HG03108 (cell line): ENCODE measurements at regions not wholly inside any gene's neighbourhood (a gene's known extent, or its start where the extent isn't known, plus 50 kb on each side); places are given as distances from the start of the nearest gene placed in this dataset.
"Not testable (repeated sequence)": the region's sequence is repeated elsewhere in the genome, so short reads cannot be mapped to it uniquely, and the experiment has no call there.

Experiments used
- ATAC-seq: cut with Tn5 transposase; IDR thresholded peaks from one replicate; pipeline ENCODE4 v1.9.1; 2021; ENCODE audit warnings: moderate library complexity; ENCODE audit not compliant: unreplicated experiment

DNA sequence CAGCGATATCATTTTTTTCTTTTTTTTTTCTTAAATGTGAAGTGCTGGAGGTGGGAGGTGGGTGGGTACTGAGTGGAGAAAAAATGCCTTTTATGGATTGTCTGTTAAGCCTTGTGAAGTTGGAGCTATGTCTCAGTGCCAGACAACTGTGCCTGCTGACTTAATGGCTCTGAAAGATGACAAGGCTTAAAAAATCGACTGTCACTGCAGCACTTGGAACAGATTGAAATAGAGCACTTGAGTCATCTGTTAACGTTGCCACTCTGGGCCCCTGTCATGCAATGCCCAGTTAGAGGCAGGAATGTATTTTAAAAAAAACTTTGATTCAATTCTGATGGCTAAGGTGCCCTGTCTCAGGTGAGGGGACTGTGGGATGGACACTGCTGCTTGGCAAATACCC lies 108.2 kb upstream of the HS3ST2 start:
- ATAC-seq, result no peak

DNA sequence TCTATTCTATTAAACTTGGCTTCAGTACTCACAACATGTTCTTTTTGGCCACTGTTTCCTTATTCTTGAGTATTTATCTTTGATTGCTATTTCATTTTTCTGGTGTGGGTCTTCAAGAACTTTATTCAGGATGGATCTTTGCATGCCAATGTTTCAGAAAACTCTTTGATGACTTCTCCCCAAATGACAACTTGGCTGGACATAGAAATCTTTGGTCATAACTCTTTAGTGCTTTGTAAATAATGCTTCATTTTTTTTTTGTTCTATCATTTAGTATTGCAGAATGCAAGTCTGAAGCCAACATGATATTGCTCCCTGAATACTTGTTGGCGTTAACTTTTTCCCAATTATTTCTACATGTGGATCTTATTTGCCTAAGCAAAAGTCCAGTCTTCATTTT lies 103.6 kb upstream of the HS3ST2 start:
- ATAC-seq, result no peak

DNA sequence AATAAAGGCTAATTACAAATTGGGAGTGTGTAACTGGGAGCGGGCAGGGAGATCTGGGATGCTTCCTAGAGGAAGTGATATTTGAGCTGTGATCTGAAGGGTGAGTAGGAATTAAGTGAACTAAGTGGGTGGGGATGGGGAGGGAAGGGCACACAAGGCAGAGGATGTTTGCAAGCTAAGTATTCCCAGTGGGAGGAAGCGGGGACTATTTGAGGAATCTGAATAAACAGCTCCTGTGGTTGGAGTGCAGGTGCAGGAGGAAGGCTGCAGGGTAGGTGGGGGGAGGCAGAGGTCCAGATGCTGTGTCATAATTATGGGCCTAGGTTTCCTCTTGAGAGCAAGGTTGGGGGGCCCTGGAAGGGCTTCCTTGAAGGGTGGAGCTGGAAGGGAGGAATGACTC lies 102.1 kb upstream of the HS3ST2 start:
- no peak for ATAC-seq

DNA sequence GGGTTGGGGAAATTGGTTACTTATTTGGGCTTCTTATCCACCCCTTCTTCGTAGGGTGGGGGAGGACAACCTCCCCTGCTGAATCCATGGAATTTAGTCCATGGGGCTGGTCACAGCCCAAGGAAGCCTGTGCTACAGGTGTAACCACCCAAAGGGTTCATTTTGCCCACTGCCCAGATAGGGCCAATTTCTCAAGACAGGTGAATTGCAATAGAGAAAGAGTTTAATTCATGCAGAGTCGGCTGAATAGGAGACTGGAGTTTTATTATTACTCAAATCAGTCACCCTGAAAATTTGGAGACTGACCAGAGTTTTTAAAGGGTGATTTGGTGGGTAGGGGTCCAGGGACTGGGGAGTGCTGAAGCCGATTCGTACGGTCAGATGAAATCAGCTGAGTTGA lies 101.5 kb upstream of the HS3ST2 start:
- ATAC-seq, result no peak

DNA sequence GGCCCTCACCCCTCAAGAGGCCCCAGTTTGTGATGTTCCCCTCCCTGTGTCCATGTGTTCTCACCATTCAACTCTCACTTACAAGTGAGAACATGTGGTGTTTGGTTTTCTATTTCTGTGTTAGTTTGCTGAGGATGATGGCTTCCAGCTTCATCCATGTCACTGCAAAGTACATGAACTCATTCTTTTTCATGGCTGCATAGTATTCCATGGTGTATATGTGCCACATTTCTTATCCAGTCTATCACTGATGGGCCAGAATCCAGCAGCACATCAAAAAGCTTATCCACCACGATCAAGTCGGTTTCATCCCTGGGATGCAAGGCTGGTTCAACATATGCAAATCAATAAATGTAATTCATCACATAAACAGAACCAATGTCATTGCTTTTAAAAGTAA lies 95.4 kb upstream of the HS3ST2 start:
- ATAC-seq, result not testable (repeated sequence)

DNA sequence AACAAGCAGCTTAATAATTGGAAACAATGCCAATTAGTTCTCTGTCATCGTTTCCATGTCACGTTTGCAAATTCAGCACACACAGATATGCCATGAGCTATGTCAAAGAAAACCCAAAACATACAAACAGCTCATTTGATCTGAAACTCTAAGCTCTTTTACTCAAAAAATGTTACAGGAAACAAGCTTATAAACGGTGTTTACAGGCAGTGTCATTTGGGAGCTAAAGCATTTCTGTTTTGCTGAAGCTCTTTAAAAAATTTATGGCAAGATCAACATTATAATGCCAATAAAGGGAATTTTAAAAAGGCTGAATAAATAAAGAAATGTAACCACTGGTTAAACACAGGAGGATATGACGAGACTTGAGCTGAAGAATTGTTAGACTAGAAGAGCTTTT lies 94.0 kb upstream of the HS3ST2 start:
- ATAC-seq, result no peak

DNA sequence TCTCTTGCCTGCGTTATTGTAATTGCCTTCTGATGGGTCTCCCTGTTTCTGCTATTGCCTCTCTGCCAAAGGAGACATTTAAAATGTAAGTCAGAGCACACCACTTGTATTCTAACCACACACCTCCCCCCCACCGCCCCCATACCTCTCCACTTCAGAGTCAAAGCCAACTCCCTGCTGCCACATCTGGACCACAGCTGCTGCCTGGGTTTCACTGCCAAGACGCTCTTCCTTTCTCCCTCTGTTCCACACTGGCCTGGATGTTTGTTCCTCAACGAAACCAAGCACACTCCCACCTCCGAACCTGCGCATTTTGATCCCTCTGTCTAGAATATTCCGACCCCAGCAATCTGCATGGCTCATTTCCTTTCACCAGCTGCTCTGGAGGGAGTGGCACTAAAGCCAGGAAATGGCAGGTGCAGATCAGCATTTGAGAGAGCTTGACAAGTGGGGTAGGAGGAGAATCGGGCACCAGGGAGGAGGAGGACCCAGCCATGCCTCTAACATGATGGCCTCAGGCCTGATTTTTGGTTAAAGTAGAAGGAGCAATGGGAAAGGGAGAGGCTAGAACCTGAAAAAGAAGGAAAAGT lies 92.4 kb upstream of the HS3ST2 start:
- ATAC-seq, result no peak

DNA sequence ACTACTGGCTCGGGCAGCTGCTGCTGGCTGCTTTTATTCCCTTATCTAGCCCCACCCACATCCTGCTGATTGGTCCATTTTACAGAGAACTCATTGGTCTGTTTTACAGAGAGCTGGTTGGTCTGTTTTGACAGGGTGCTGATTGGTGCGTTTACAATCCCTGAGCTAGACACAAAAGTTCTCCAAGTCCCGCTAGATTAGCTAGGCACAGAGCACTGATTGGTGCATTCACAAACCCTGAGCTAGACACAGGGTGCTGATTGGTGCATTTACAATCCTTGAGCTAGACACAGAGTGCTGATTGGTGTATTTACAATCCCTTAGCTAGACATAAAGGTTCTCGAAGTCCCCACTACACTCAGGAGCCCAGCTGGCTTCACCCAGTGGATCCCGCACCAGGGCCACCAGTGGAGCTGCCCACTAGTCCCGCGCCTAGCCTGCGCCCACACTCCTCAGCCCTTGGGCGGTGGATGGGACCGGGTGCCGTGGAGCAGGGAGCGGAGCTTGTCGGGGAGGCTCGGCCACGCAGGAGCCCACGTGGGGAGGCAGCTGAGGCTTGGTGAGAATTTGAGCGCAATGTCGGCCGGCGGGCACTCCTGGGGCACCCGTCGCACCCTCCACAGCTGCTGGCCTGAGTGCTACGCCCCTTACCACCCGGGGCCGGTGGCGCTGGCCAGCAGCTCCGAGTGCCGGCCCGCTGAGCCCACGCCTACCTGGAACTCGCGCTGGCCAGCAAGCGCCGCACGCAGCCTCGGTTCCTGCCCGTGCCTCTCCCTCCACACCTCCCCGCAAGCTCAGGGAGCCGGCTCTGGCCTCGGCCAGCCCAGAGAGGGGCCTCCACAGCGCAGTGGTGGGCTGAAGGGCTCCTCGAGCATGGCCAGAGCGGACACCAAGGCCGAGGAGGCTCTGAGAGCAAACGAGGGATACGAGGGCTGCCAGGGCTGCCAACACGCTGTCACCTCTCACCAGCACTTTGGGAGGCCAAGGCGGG lies 91.1 kb upstream of the HS3ST2 start:
- not testable (repeated sequence) for ATAC-seq

DNA sequence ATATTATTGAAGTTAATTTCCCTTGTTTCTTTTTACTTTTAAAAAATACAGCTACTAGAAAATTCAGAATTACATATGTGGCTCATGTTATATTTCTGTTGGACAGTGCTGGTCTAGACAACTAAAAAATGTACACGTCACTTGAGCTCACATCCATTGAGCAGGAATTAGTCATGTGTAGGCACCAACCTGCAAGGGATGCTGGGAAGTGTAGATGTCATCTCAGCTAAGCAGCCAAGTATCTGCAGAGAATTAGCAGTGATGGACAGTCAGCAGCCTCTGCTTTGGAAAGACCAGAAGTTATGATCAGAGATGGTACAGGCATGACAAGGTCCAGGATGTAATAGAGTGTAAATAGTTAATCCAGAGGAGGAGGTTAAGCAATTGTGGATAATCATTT lies 87.1 kb upstream of the HS3ST2 start:
- ATAC-seq, result no peak

DNA sequence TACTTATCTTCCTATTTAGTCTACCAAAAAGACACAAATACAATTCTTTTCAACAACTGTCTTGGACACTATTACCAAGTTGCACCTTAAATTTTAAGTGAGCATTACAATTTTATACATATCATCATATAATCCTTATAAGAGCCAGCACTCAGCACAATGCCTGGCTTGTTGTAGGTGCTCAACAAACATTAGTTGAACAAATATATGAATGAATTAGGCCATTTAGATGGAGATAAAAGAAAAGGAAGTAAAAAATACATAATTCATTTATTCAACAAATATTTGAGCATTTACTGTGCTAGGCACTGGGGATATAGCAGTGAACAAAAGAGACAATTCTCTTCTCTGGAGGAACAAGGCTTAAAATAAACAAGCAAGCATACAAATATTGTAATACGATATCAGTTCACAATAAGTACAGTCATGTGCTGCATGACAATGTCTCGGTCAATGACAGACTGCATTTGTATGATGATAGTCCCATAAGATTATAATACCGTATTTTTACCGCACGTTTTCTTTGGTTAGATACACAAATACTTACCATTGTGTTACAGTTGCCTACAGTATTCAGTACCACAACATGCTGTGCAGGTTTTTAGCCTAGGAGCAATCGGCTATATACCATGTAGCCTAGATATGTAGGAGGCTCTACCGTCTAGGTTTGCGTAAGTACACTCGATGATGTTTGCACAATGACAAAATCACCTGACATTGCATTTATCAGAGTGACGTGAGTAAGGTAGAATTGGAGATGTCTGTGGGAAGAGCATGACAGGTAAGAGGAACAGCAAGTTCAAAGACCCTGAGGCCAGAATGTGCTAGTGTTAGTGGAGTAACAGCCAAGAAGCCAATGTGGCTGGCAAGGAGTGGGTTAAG lies 86.4 kb upstream of the HS3ST2 start:
- ATAC-seq, result no peak

DNA sequence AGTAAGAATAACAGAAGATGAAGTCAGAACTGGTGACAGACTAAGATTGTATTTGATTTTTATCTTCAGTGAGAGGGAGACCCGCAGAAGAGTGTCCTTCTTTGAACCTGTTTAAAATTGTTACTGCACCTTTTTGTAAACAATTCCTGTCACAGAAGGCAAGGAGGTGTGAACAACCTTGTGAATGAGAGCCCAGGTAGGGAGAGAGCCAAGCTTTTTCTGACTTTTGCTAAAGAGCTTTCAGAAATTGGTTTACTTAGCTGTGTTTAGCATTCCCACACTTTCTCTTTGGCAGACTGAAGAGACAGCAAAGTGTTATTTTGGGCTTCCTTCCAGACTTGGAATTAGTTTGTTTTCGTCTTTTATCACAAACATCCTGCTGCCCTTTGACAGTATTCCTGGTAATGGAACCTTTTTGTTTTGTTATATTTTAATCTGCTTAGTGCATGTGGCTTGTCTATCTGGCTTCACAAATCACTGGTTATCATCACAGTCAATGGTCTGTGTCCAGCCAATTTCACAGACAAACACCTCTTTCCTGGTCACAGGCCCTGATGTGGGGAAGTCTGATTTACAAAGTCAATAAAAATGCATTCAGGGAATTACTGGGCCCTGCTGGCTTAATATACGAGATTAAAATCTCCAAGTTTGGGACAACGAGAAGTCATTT lies 85.7 kb upstream of the HS3ST2 start:
- ATAC-seq, result no peak

DNA sequence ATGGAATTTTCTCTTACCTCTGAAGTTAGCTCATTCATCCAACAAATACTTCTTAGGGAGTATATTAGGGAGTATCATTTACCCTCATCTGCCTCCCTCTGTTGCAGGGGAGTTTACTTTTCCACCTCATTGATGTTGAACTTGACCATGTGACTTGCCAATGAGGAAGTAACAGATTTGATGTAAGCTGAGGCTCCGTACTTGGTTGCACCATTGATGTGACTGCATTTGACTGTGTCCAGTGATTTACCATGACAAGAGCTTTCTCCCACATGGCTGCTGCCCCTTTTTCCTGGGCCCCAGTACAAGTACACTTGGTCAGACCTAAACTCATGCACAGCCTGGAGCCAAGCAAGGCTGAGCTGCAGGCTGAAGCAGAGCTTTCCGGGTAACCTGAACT lies 81.6 kb upstream of the HS3ST2 start:
- ATAC-seq, result no peak

DNA sequence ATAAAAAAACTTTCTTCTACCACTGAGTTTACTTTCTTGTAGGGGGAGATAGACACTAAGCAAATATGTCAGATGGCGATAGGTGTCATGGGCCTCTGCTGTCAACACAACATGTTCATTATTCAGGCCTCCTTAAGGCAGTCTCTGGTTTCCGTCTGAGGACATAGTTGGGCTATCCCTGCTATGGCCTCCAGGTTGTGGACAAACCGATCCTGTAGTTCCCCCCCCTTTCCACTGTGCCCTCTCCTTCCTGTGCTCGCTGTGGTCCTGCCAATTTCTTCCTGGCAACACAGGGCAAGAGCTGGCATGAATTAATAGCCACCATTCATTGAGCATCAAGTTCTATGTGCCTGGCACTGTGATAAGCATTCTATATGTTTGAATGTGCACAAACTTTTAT lies 81.0 kb upstream of the HS3ST2 start:
- no peak for ATAC-seq

DNA sequence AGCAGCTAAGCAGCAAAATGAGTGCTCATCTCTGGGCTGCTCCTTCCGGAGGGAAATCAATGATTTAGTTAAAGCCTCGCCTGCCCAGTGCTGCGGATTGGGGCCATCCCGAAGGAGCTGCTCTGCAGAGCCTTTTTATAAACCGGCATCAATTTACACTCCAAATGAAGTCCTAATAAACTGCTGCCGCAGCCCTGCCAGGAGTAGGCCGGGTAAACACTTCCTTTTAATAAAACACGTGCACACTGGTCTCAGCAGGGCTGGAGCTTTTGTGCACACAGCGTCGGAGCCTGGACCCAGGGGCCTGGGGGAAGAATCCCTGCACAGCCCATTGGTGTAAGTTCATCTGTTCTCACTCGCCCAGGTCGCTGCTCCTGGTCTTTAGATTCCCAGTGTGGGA lies 79.6 kb upstream of the HS3ST2 start:
- ATAC-seq, result no peak

DNA sequence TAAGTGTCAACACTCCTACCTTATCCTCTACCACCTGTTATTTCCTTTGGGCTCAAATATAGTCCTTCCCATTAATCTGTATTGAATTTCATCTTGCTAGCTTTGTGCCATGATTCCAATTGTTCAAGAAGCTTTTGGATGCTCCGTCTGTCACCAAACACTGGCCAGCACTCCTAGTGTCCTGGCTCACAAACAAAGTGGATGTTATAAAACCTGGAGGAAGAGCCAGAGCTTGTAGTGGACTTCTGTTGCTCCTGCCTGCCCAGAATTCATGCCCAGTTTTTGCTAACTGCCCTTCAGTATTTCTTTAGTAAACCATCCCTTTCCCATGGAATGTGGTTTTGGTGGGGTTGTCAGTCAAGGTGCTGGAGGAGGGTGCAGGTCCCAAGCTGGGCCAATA lies 77.2 kb upstream of the HS3ST2 start:
- ATAC-seq, result no peak

DNA sequence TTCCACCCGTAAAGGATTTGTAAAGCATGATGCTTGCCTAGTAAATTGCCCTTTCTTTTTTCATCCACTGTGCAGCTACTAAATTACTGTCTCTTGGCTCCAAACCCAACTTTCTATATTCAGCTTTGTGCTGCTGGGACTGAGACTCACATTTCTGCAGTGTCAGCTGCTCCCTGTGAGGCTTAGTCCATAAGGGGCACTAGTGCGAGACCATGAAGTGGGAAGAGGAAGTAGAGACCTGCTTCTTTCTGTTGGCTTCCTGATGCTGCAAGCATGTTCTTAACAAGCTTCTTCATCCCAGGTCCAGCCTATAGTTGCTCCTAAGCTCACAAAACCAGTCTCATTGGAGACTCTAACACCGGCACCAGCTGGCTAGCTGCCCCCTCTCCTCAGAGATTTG lies 74.9 kb upstream of the HS3ST2 start:
- no peak for ATAC-seq

DNA sequence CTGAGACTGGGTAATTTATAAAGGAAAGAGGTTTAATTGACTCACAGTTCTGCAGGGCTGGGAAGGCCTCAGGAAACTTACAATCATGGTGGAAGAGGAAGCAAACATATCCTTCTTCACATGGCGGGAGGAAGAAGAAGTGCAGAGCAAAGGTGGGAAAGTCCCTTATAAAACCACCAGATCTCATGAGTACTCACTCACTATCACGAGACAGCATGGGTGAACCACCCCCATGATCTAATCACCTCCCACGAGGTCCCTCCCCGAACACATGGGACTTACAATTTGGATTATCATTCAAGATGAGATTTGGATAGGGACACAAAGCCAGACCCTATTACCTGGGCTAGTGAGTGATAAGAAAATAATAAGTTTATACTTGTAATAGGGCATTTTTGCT lies 70.6 kb upstream of the HS3ST2 start:
- no peak for ATAC-seq

DNA sequence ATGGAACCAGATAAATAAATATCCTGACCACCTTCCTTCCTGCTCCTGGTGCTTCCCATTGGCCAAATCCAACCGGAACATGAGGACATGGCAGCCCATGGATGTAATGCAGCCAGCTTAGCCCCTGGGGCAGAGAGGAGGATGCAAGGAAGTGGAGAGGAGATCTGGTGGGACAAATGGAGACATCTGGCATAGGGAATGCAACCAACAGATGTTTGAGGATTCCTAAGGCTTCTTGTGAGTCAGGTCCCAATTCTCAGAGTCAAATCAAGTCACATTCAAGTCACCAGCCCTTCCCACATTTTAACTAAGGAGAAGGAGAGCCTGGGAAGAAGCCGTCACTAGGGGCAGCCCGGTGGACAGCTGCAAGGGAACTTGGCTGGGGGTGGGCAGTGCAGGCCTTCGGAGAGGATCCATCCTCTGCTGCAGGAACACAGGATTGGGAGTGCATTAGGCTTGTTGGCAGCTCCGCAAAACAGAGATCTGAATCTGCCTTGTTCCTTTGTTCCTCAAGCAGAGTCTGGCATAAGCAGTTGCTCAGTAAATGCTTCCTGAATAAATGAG lies 62.8 kb upstream of the HS3ST2 start:
- ATAC-seq, result no peak

DNA sequence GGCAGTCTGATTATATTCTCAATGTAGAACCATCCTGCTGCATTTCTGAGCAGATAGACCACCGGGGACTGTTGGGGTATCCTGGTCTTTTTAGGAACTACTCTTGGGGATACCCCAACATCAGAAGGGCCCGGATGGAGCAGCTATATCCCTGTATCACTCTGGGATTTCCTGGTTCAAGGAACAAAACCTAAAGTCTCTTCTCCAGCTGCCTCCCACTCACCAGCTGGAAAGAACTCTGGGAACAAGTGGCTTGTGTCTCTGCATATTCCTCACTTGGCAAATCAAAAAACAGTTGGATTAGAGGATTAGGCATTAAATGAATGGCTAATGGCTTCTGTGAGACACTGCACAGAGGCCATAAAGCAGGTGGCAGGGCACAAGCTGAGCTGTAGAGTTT lies 62.3 kb upstream of the HS3ST2 start:
- ATAC-seq, result no peak

DNA sequence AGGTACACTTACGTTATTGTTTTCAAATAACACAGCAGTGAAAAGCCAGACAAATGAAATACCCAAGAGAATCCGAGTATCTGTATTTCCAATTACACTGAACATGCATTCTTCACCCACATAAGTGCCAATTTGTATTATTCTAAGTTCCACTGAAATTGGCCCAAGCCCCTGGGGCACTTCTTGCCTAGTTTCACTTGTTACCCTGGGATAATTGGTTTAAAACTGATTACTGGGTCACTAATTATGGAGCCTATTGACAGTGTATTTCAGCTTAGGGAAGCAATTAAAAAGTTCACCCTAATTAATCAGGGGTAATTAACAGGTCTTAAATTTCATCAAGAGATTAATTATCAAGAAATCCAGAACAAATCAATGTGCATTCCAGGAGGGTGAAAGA lies 60.5 kb upstream of the HS3ST2 start:
- ATAC-seq, result no peak

DNA sequence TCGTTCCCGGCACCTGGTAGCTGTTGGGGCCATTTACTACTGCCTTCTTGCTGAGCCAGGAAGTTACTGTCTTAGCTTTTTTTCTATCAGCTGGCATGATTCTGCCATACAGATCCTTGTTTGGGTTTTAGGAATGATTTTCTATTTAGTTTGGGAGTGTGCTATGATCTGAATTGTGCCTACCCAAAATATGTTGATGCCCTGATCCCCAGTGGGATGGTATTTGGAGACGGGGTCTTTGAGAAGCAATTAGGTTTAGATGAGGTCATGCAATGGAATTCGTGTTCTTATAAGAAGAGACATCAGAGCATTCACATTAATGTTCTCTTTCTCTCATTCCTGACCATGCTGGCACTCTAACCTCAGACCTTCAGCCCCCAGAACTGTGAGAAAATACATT lies 59.4 kb upstream of the HS3ST2 start:
- ATAC-seq, result no peak
